OCI-LY1 (cell line): ENCODE measurements at regions not wholly inside any gene's neighbourhood (a gene's known extent, or its start where the extent isn't known, plus 50 kb on each side); places are given as distances from the start of the nearest gene placed in this dataset.

ENCODE experiments used
- CTCF ChIP-seq: fragments of 200-600 bp; sonication (generic), shearing (Covaris generic); IDR thresholded peaks from 2 replicates; pipeline ENCODE4 v1.5.1; 2017; ENCODE audit warnings: mild to moderate bottlenecking, antibody characterized with exemption, low read length, moderate library complexity, mixed read lengths
- EZH2 ChIP-seq: fragments of 200-600 bp; sonication (generic), shearing (Covaris generic); IDR thresholded peaks from 2 replicates; pipeline ENCODE4 v1.8.0; 2017; ENCODE audit warnings: borderline replicate concordance, mixed run types, mild to moderate bottlenecking, antibody characterized with exemption, low read length, moderate library complexity, mixed read lengths

GRCh38 chr13:61246351-61246750, 169.3 kb downstream of the PCDH20 start:
- TF ChIP-seq EZH2: no peak
- TF ChIP-seq CTCF: no peak
